Esophagus (tissue), 2 donors: ENCODE measurements at regions not wholly inside any gene's neighbourhood (a gene's known extent, or its start where the extent isn't known, plus 50 kb on each side); places are given as distances from the start of the nearest gene placed in this dataset.

Experiments used
- H3K27ac ChIP-seq, 2 donors: one replicate each; pipeline ENCODE4 v1.5.1; 2013; ENCODE audit warnings: low read depth in 2 of 2, mild to moderate bottlenecking in 2 of 2, inconsistent platforms in 1 of 2, low read length in 1 of 2, moderate library complexity in 1 of 2
- H3K27me3 ChIP-seq, 2 donors: one replicate each; pipeline ENCODE4 v1.6.1; 2013; ENCODE audit warnings: low read length in 2 of 2, control low read depth in 1 of 2, mild to moderate bottlenecking in 1 of 2; ENCODE audit not compliant: insufficient read depth in 2 of 2, control insufficient read depth in 1 of 2
- H3K36me3 ChIP-seq, 2 donors: one replicate each; pipeline ENCODE4 v1.6.1; 2013; ENCODE audit warnings: low read length in 1 of 2; ENCODE audit not compliant: control insufficient read depth in 2 of 2, insufficient read depth in 2 of 2
- H3K4me1 ChIP-seq, 2 donors: one replicate each; pipeline ENCODE4 v1.6.1; 2013; ENCODE audit warnings: low read length in 1 of 2; ENCODE audit not compliant: control insufficient read depth in 2 of 2, insufficient read depth in 2 of 2
- H3K4me3 ChIP-seq, 2 donors: one replicate each; pipeline ENCODE4 v1.5.1; 2013; ENCODE audit warnings: low read length in 2 of 2, mild to moderate bottlenecking in 2 of 2, low read depth in 1 of 2, moderate library complexity in 1 of 2
- H3K9me3 ChIP-seq, 2 donors: one replicate each; pipeline ENCODE4 v1.6.1; 2013; ENCODE audit warnings: mild to moderate bottlenecking in 2 of 2, low read depth in 1 of 2, low read length in 1 of 2, moderate library complexity in 1 of 2; ENCODE audit not compliant: control insufficient read depth in 2 of 2, insufficient read depth in 1 of 2
- WGBS, 2 donors: extraction: QIAGEN DNeasy Blood & Tissue Kit; methylation state at CpG; one replicate each; pipeline ENCODE4 v1.1.7; 2013; 5-methylcytosine and 5-hydroxymethylcytosine counted together
- donor health status: healthy with polysubstance abuse.
- donor health status: Bipolar disorder and iron deficiency.

- Histone ChIP-seq H3K9me3 (no peaks in the 10 kb centered on the region), H3K27ac (no peak overlapping the region), H3K4me1 (no peaks in the 10 kb centered on the region), H3K27me3 (no peaks in the 10 kb centered on the region), H3K4me3 (no peak overlapping the region), H3K36me3 (no peaks in the 10 kb centered on the region)
- 78 to 84% methylated on average over 3 of the region's 3 CpGs for WGBS, 2 donors
Measured at GRCh38 chr2:167607731-167608130, 639.7 kb downstream of the STK39 start.

DNA sequence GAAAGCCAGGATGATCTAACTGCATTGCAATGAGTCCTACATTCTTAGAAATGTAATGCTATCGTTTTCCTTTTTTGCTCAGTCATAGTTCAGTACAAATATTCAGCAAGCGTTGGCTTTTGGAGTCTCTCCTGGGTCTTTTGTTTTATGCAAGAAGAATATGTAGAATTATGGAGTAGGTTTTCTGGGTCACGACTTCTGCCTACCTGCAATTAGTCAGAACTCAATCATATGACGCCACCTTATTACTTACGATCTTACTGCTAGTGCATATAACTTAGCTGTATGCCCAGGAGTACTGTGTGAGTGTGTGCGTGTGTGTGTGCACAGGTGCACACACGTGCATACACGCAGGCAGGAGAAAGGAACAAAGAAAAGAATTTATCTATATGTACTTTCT is 640.2 kb downstream of the STK39 start:
- no peaks in the 10 kb centered on the region for H3K4me1 ChIP-seq
- H3K27ac ChIP-seq: no peak overlapping the region
- WGBS, 2 donors: 64 to 74% methylated on average over 8 of the region's 8 CpGs
- no peaks in the 10 kb centered on the region for H3K9me3 ChIP-seq
- H3K36me3 ChIP-seq: no peaks in the 10 kb centered on the region
- no peak overlapping the region for H3K4me3 ChIP-seq
- no peaks in the 10 kb centered on the region for H3K27me3 ChIP-seq

DNA sequence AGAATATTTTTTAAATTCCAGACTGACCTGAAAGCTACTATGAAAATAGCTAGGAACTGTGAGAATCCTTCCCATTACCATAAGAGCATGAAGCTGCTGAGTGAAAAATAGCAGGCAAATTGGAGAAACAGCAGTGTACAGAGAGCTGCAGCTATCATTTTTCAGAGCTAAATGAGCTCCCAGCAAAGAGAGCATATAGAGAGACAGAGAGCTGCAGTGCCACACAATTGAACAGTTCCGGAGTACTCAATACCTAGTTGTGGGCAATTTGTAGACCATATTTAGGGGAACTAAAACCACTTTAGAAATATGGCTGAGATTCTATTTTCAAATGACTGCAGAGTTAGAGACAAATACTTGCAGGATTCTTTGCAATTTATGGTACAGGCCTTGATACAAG is 645.3 kb downstream of the STK39 start:
- H3K36me3 ChIP-seq: no peaks in the 10 kb centered on the region
- H3K27ac ChIP-seq: no peak overlapping the region
- H3K4me3 ChIP-seq: no peak overlapping the region
- 95 to 100% methylated on average over 1 of the region's 1 CpG for WGBS, 2 donors
- H3K9me3 ChIP-seq: no peaks in the 10 kb centered on the region
- no peaks in the 10 kb centered on the region for H3K4me1 ChIP-seq
- H3K27me3 ChIP-seq: no peaks in the 10 kb centered on the region

- Histone ChIP-seq H3K27me3 (no peaks in the 10 kb centered on the region), H3K27ac (no peak overlapping the region), H3K4me3 (no peak overlapping the region), H3K36me3 (no peaks in the 10 kb centered on the region), H3K9me3 (no peaks in the 10 kb centered on the region), H3K4me1 (no peaks in the 10 kb centered on the region)
- WGBS, 2 donors: 63 to 71% methylated on average over 1 of the region's 1 CpG
Measured at GRCh38 chr2:167599219-167599618, 648.2 kb downstream of the STK39 start.

DNA sequence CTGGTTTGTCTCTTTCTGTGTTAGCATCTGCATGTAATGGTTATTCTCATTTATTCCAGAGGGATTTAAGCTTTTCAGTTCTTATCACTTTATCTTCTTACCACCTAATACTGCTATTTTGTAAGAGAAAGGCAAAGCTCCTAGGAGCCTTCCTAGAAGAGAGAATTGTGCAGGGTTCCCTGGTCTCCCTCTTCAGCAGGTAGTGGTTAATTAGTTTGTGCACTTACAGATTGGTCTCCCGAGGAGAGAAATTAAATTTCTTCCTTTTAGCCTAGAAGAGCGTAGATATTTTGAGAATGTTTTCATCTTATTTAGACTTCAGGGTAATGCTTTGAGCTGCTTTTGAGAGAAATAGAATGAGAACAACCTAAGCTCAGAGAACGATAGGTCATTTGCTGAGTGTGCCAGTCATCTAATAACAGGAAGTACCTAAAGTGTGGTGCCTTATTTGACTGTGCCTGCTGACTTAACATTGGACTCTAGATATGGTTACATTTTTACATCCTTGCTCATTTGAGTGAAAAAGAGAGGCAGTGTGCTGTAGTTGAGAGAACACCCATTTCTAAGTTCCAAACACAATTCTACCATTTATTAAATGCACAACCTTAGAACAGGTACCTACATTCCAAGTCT is 651.4 kb downstream of the STK39 start:
- H3K27ac ChIP-seq: no peak overlapping the region
- no peaks in the 10 kb centered on the region for H3K27me3 ChIP-seq
- no peaks in the 10 kb centered on the region for H3K9me3 ChIP-seq
- no peaks in the 10 kb centered on the region for H3K36me3 ChIP-seq
- no peak overlapping the region for H3K4me3 ChIP-seq
- no peaks in the 10 kb centered on the region for H3K4me1 ChIP-seq
- WGBS, 2 donors: 42 to 68% methylated on average over 3 of the region's 3 CpGs

DNA sequence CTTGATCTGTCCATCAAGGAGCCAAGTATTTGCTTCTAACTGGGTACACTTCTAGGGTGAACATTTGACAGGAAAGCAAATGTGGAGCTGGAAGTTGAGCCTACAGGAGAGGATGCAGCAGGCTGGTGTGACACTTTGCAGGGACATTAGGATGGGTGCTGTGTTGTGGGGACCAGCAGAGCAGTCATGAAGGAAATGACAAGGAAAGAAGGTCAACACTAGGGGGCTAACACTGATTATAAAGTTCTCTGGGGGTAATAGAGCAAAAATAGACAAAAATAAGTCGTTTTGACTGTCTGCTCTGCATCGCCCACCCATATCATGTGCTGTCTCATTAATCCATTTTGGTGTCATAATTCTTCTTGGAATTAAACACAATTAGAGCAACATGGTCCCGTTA is 652.4 kb downstream of the STK39 start:
- Histone ChIP-seq H3K36me3 (no peaks in the 10 kb centered on the region), H3K9me3 (no peaks in the 10 kb centered on the region), H3K27ac (no peak overlapping the region), H3K27me3 (no peaks in the 10 kb centered on the region), H3K4me3 (no peak overlapping the region), H3K4me1 (no peaks in the 10 kb centered on the region)
- 83% methylated on average over 3 of the region's 3 CpGs for WGBS, 2 donors

- Histone ChIP-seq H3K27me3 (no peaks in the 10 kb centered on the region), H3K9me3 (no peaks in the 10 kb centered on the region)
Measured at GRCh38 chr2:167592441-167592840, 655.0 kb downstream of the STK39 start.

DNA sequence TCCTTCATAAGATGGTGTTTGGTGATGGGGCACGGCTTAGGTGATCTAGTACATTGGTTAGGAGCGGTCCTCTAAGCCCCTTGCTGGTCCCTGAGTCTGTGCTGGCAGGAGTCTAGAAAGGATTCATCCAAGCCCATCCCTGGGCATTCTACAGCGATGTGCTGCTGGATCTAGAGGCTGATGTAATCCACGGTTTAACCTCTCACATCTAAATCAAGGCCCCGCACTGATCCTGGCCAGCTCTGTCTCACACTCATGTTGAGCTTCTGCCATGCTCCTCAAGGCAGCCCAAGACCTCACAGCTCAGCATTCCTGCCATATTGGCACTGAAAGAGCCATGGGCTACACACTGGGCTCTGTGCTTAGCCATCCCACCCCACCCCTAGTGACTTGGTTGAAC is 664.8 kb downstream of the STK39 start:
- H3K27ac ChIP-seq: no peak overlapping the region
- no peaks in the 10 kb centered on the region for H3K4me1 ChIP-seq
- no peaks in the 10 kb centered on the region for H3K36me3 ChIP-seq
- no peak overlapping the region for H3K4me3 ChIP-seq
- 72 to 85% methylated on average over 5 of the region's 5 CpGs for WGBS, 2 donors
- no peaks in the 10 kb centered on the region for H3K9me3 ChIP-seq
- no peaks in the 10 kb centered on the region for H3K27me3 ChIP-seq

More at GRCh38 chr2:167592441-167592840, 655.0 kb downstream of the STK39 start:
- H3K27ac ChIP-seq: no peak overlapping the region
- no peaks in the 10 kb centered on the region for H3K36me3 ChIP-seq
- H3K4me1 ChIP-seq: no peaks in the 10 kb centered on the region
- H3K4me3 ChIP-seq: no peak overlapping the region

- Histone ChIP-seq H3K9me3 (no peaks in the 10 kb centered on the region), H3K27ac (no peak overlapping the region), H3K4me1 (no peaks in the 10 kb centered on the region), H3K4me3 (no peak overlapping the region), H3K27me3 (no peaks in the 10 kb centered on the region), H3K36me3 (no peaks in the 10 kb centered on the region)
- 29 to 42% methylated on average over 6 of the region's 6 CpGs for WGBS, 2 donors
Measured at GRCh38 chr2:167581961-167582574, 665.3 kb downstream of the STK39 start.

- H3K27ac ChIP-seq: no peak overlapping the region
- no peak overlapping the region for H3K4me3 ChIP-seq
- no peaks in the 10 kb centered on the region for H3K4me1 ChIP-seq
- no peaks in the 10 kb centered on the region for H3K27me3 ChIP-seq
- no peaks in the 10 kb centered on the region for H3K36me3 ChIP-seq
- H3K9me3 ChIP-seq: no peaks in the 10 kb centered on the region
- WGBS, 2 donors: 51 to 56% methylated on average over 2 of the region's 2 CpGs
Measured at GRCh38 chr2:167579826-167580225, 667.6 kb downstream of the STK39 start.
